H9 (cell line): ENCODE measurements at regions not wholly inside any gene's neighbourhood (a gene's known extent, or its start where the extent isn't known, plus 50 kb on each side); places are given as distances from the start of the nearest gene placed in this dataset.

ENCODE experiments used
- DNase-seq: peaks from one replicate; pipeline ENCODE4 v3.0.0-alpha.2; 2017
- H2AFZ ChIP-seq: one replicate; pipeline ENCODE4 v1.6.1; 2013; ENCODE audit warnings: mild to moderate bottlenecking, low read length, control low read depth, moderate library complexity
- H2AK5ac ChIP-seq: 2 replicates; pipeline ENCODE4 v1.6.1; 2013; ENCODE audit warnings: low read length, control low read depth, mixed read lengths; ENCODE audit not compliant: insufficient read length
- H2BK120ac ChIP-seq: one replicate; pipeline ENCODE4 v1.6.1; 2013; ENCODE audit warnings: low read depth, mild to moderate bottlenecking, low read length, control low read depth, inconsistent platforms; ENCODE audit not compliant: poor library complexity, severe bottlenecking
- H2BK12ac ChIP-seq: 2 replicates; pipeline ENCODE4 v1.6.1; 2013; ENCODE audit warnings: low read length, control low read depth, mixed read lengths, low read depth; ENCODE audit not compliant: insufficient read length
- H2BK15ac ChIP-seq: 2 replicates; pipeline ENCODE4 v1.6.1; 2013; ENCODE audit warnings: low read depth, low read length, control low read depth
- H2BK20ac ChIP-seq: one replicate; pipeline ENCODE4 v1.6.1; 2013; ENCODE audit warnings: low read depth, mild to moderate bottlenecking, low read length, control low read depth, inconsistent platforms; ENCODE audit not compliant: poor library complexity, severe bottlenecking
- H2BK5ac ChIP-seq: 2 replicates; pipeline ENCODE4 v1.6.1; 2013; ENCODE audit warnings: low read length, control low read depth, mixed read lengths; ENCODE audit not compliant: insufficient read length
- H3K14ac ChIP-seq: 2 replicates; pipeline ENCODE4 v1.6.1; 2013; ENCODE audit warnings: low read length, control low read depth; ENCODE audit not compliant: insufficient read depth
- H3K18ac ChIP-seq: 2 replicates; pipeline ENCODE4 v1.6.1; 2013; ENCODE audit warnings: low read depth, mild to moderate bottlenecking, mixed read lengths, low read length, control low read depth; ENCODE audit not compliant: insufficient read length
- H3K23ac ChIP-seq: 2 replicates; pipeline ENCODE4 v1.6.1; 2013; ENCODE audit warnings: low read length, control low read depth, mixed read lengths, low read depth; ENCODE audit not compliant: insufficient read length
- H3K23me2 ChIP-seq: 2 replicates; pipeline ENCODE4 v1.6.1; 2013; ENCODE audit warnings: low read depth, mild to moderate bottlenecking, mixed read lengths, low read length, control low read depth; ENCODE audit not compliant: insufficient read length, poor library complexity, severe bottlenecking
- H3K27ac ChIP-seq: 2 replicates; pipeline ENCODE4 v1.5.1; 2013; ENCODE audit warnings: low read length, control low read depth, mixed read lengths, low read depth; ENCODE audit not compliant: insufficient read length
- H3K27me3 ChIP-seq: 2 replicates; pipeline ENCODE4 v1.6.1; 2013; ENCODE audit warnings: low read length, control low read depth, inconsistent platforms; ENCODE audit not compliant: insufficient read depth
- H3K4ac ChIP-seq: 2 replicates; pipeline ENCODE4 v1.6.1; 2013; ENCODE audit warnings: low read depth, mild to moderate bottlenecking, control low read depth, inconsistent platforms, low read length, moderate library complexity
- H3K4me1 ChIP-seq: 2 replicates; pipeline ENCODE4 v1.6.1; 2013; ENCODE audit warnings: low read length, control low read depth, inconsistent platforms; ENCODE audit not compliant: insufficient read depth
- H3K4me2 ChIP-seq: 2 replicates; pipeline ENCODE4 v1.6.1; 2013; ENCODE audit warnings: low read length, control low read depth, mixed read lengths; ENCODE audit not compliant: insufficient read length, insufficient read depth
- H3K56ac ChIP-seq: 2 replicates; pipeline ENCODE4 v1.6.1; 2013; ENCODE audit warnings: low read depth, mild to moderate bottlenecking, mixed read lengths, low read length, control low read depth; ENCODE audit not compliant: insufficient read length
- H3K79me1 ChIP-seq: 2 replicates; pipeline ENCODE4 v1.6.1; 2013; ENCODE audit warnings: low read depth, mild to moderate bottlenecking, moderate library complexity, low read length, control low read depth, inconsistent platforms; ENCODE audit not compliant: insufficient read depth, poor library complexity, severe bottlenecking
- H3K79me2 ChIP-seq: 2 replicates; pipeline ENCODE4 v1.6.1; 2013; ENCODE audit warnings: low read length, control low read depth, inconsistent platforms; ENCODE audit not compliant: insufficient read depth
- H3K9ac ChIP-seq: 2 replicates; pipeline ENCODE4 v1.6.1; 2013; ENCODE audit warnings: low read length, control low read depth, mixed read lengths; ENCODE audit not compliant: insufficient read length; ENCODE audit errors: extremely low read depth
- H3K9me3 ChIP-seq: one replicate; pipeline ENCODE4 v1.6.1; 2013; ENCODE audit warnings: low read depth, low read length, inconsistent platforms; ENCODE audit not compliant: control insufficient read depth
- H3T11ph ChIP-seq: one replicate; pipeline ENCODE4 v1.6.1; 2013; ENCODE audit warnings: mild to moderate bottlenecking, low read length, control low read depth, inconsistent platforms
- H4K20me1 ChIP-seq: one replicate; pipeline ENCODE4 v1.6.1; 2013; ENCODE audit not compliant: control insufficient read depth, insufficient read length, insufficient read depth
- H4K5ac ChIP-seq: 2 replicates; pipeline ENCODE4 v1.6.1; 2013; ENCODE audit warnings: low read depth, mild to moderate bottlenecking, mixed read lengths, low read length, control low read depth; ENCODE audit not compliant: insufficient read length
- H4K8ac ChIP-seq: replicated peaks from 2 replicates; pipeline ENCODE4 v1.6.1; 2013; ENCODE audit warnings: low read length, control low read depth, mixed read lengths, low read depth; ENCODE audit not compliant: insufficient read length
- H4K91ac ChIP-seq: 2 replicates; pipeline ENCODE4 v1.6.1; 2013; ENCODE audit warnings: low read depth, mild to moderate bottlenecking, moderate library complexity, mixed read lengths, low read length, control low read depth; ENCODE audit not compliant: insufficient read length
- H3K27ac Mint-ChIP-seq, 3 experiments: 2 replicates in 2 of 3; 3 replicates in 1 of 3; pipeline ENCODE4 v1.8.0; 2020 to 2021; ENCODE audit warnings: mixed read lengths in 3 of 3, mild to moderate bottlenecking in 1 of 3, moderate library complexity in 1 of 3
- H3K27me3 Mint-ChIP-seq: 2 replicates; pipeline ENCODE4 v1.8.0; 2021; ENCODE audit warnings: low read depth, mild to moderate bottlenecking, moderate library complexity, mixed read lengths
- H3K36me3 Mint-ChIP-seq, 3 experiments: 2 replicates in 2 of 3; 3 replicates in 1 of 3; pipeline ENCODE4 v1.8.0; 2020 to 2021; ENCODE audit warnings: low read depth in 3 of 3, mixed read lengths in 3 of 3; ENCODE audit not compliant: insufficient read depth in 1 of 3
- H3K4me1 Mint-ChIP-seq, 2 experiments: 2 replicates each; pipeline ENCODE4 v1.8.0; 2020; ENCODE audit warnings: mixed read lengths in 2 of 2
- H3K4me3 Mint-ChIP-seq, 2 experiments: 2 replicates in 1 of 2; 3 replicates in 1 of 2; pipeline ENCODE4 v1.8.0; 2020 to 2021; ENCODE audit warnings: mild to moderate bottlenecking in 2 of 2, mixed read lengths in 2 of 2, moderate library complexity in 1 of 2
- H3K9me3 Mint-ChIP-seq, 2 experiments: 2 replicates in 1 of 2; 3 replicates in 1 of 2; pipeline ENCODE4 v1.8.0; 2020; ENCODE audit warnings: mild to moderate bottlenecking in 2 of 2, mixed read lengths in 2 of 2, moderate library complexity in 1 of 2
- CTCF ChIP-seq: fragments of 200-600 bp; sonication (generic); conservative IDR thresholded peaks from 3 replicates; pipeline ENCODE4 v1.8.0; 2021; ENCODE audit warnings: antibody characterized with exemption, mild to moderate bottlenecking
- WGBS: extraction: QIAGEN DNeasy Blood & Tissue Kit; methylation state at CpG from one replicate; pipeline ENCODE4 v1.1.7; 2013; ENCODE audit warnings: missing lambda C conversion rate, low lambda C conversion rate, mixed read lengths; ENCODE audit not compliant: insufficient read length; ENCODE audit errors: extremely low coverage; 5-methylcytosine and 5-hydroxymethylcytosine counted together

GRCh38 chr21:32917362-32918135 lies 108.2 kb upstream of the OLIG2 start:
- Histone ChIP-seq H4K8ac (no peak overlapping the region), H3K18ac (no peak overlapping the region), H2BK15ac (no peak overlapping the region), H4K20me1 (no peaks in the 10 kb centered on the region), H3K23ac (no peak overlapping the region), H4K5ac (no peak overlapping the region), H3K23me2 (no peaks in the 10 kb centered on the region), H2BK120ac (no peak overlapping the region), H3K9me3 (no peaks in the 10 kb centered on the region), H2AK5ac (no peak overlapping the region), H3K56ac (no peak overlapping the region), H3K4me1 (peaks cover 2% of the 10 kb centered on the region; the same call in 1 of the 2 replicates), H3K79me2 (no peaks in the 10 kb centered on the region), H3K4me2 (no peak overlapping the region), H2AFZ (no peak overlapping the region), H3T11ph (no peak overlapping the region), H4K91ac (no peak overlapping the region), H3K4ac (no peak overlapping the region), H3K27me3 (no peaks in the 10 kb centered on the region), H2BK5ac (no peak overlapping the region), H3K14ac (no peak overlapping the region), H2BK12ac (no peak overlapping the region), H2BK20ac (no peak overlapping the region), H3K9ac (no peak overlapping the region), H3K27ac (no peak overlapping the region), H3K79me1 (no peaks in the 10 kb centered on the region)
- WGBS, result no CpG with 5 or more reads among the region's 10 CpGs
- Mint-ChIP-seq H3K27ac (0 out of 7 replicates have a peak overlapping the region, but pooled peaks of 2 of the 3 experiments have one; percentile 32 to 61), H3K9me3 (peaks cover 16 to 20% of the 10 kb centered on the region in 2 experiments), H3K36me3 (peaks cover 9 to 24% (median 9%) of the 10 kb centered on the region in 3 experiments; a peak in 5 of 7 replicates), H3K4me3 (no peak overlapping the region), H3K4me1 (peaks cover 26 to 29% of the 10 kb centered on the region in 2 experiments), H3K27me3 (peaks cover 2% of the 10 kb centered on the region; the same call in 1 of the 2 replicates)
- TF ChIP-seq CTCF, result no peak
- no peak for DNase-seq
